ENCODE measurements at regions not wholly inside any gene's neighbourhood (a gene's known extent, or its start where the extent isn't known, plus 50 kb on each side); places are given as distances from the start of the nearest gene placed in this dataset.
A peak's percentile ranks its signal among the peaks of the same experiment; 100 is the strongest.

DNA sequence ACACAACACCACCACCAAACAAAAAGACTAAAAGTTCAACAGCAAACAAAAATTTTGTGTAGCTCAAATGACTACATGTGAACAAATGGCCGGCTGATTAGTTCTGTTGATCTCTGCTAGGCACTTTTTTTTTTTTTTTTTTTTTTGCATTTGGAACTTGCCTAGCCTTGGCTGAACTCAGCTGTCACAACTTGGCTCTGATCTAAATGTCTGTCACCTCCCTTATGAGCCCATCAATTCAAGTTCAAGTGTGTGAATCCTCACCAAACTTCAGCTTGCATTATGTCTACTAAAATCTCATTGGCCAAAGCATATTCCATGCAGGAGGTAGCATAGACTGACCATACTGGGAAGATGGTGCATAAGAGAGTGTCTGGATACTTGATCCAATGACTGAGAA, 606.5 kb upstream of the ADGRL4 start:
- no peak overlapping the region for H3K9ac ChIP-seq
- 38 to 41% methylated on average over 1 of the region's 1 CpG for WGBS, 2 experiments (ENCODE audit: low coverage in 1 of 2, low lambda C conversion rate in 2 of 2, missing lambda C conversion rate in 2 of 2)

DNA sequence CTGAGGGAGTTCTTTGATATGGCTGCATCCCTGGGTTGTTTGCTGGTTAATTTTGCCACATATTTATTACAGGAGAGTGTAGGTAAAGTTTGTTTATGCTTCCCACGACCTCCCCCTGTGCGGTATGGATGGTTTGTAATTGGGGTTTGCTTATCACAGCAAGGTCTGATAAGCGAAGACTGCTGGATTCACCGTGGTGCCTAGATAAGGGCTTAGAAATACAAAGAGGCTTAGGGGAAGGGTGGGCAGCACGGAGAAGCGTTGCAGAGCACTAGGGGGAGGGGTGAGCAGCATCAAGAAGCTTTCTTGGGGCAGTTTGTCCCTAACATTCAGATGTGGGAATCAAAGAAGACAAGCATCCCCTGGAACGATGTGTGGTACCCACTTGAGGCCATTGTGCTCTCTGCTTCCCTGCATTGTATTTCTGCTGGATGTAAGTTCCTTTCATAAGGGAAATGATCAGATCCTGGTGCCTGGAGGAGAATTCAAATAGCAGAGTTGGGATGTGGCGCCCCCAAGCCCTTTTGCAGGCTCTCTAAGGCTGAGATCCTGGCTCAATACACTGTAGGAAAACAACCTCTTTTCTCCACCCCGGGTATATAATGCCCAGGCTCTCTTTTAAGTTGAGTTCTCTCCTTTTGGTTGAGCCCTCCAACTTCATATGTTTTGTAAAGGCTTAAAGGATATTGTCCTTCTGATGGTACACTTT, 598.1 kb upstream of the ADGRL4 start:
- H3K9ac ChIP-seq: no peak overlapping the region
- no peak for TF ChIP-seq EZH2 (IDR thresholded peaks at IDR 0.05; ENCODE audit: insufficient read depth, poor library complexity, severe bottlenecking)
- TF ChIP-seq EZH2phosphoT487 (IDR thresholded peaks at IDR 0.05; ENCODE audit: insufficient read depth, low read depth): no peak

More for the DNA sequence above, 606.5 kb upstream of the ADGRL4 start:
- Histone ChIP-seq H2AFZ (no peak overlapping the region), H3K4me3 (no peak overlapping the region), H3K36me3 (ENCODE audit: low read depth) (no peaks in the 10 kb centered on the region), H3K4me2 (ENCODE audit: unreplicated experiment) (no peak overlapping the region), H4K20me1 (ENCODE audit: insufficient read depth) (no peaks in the 10 kb centered on the region), H3K9me3 (ENCODE audit: low read depth) (no peaks in the 10 kb centered on the region), H3K79me2 (ENCODE audit: insufficient read depth) (no peaks in the 10 kb centered on the region), H3K9me2 (ENCODE audit: insufficient read depth) (no peaks in the 10 kb centered on the region; the same call in 1 of the 2 replicates), H3K4me1 (ENCODE audit: insufficient read depth) (no peaks in the 10 kb centered on the region), H3F3A (ENCODE audit: insufficient read depth) (no peaks in the 10 kb centered on the region), H3K27me3 (replicated peaks; ENCODE audit: insufficient read depth) (no peaks in the 10 kb centered on the region), H3K27ac (no peak overlapping the region)
- DNase-seq: no peak
- in situ Hi-C loops (cut with MboI): no loop called here
- TF ChIP-seq EZH2 (IDR thresholded peaks at IDR 0.05; ENCODE audit: insufficient read depth, poor library complexity, severe bottlenecking) (no peak), EZH2phosphoT487 (IDR thresholded peaks at IDR 0.05; ENCODE audit: insufficient read depth, low read depth) (no peak)

DNA sequence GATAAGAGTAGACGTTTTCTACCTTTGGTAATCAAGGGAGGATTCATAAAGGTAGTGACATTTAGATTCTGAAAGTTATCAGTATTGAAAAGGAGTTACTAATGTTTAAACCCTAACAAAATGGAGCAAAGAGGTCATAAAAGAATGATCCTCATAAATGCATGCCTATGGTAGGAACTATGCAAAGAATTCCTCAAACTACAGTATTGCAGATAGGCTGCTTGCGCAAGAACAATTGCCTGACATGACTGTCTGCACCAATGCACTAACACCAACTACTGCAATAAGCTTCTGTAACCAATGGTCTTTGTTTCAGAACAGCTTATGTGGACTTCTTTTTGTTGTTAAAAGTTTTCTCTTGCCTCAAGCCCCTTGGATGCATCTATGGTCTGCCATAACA, 597.3 kb upstream of the ADGRL4 start:
- Histone ChIP-seq H3K9me3 (ENCODE audit: low read depth) (no peaks in the 10 kb centered on the region), H3K79me2 (ENCODE audit: insufficient read depth) (no peaks in the 10 kb centered on the region), H3K4me3 (no peak overlapping the region), H3K4me2 (ENCODE audit: unreplicated experiment) (no peak overlapping the region), H3K36me3 (ENCODE audit: low read depth) (no peaks in the 10 kb centered on the region), H3K9me2 (ENCODE audit: insufficient read depth) (no peaks in the 10 kb centered on the region), H3F3A (ENCODE audit: insufficient read depth) (no peaks in the 10 kb centered on the region), H3K27ac (no peak overlapping the region), H4K20me1 (ENCODE audit: insufficient read depth) (no peaks in the 10 kb centered on the region), H3K9ac (no peak overlapping the region), H2AFZ (no peak overlapping the region), H3K4me1 (ENCODE audit: insufficient read depth) (no peaks in the 10 kb centered on the region), H3K27me3 (replicated peaks; ENCODE audit: insufficient read depth) (no peaks in the 10 kb centered on the region)
- TF ChIP-seq EZH2 (IDR thresholded peaks at IDR 0.05; ENCODE audit: insufficient read depth, poor library complexity, severe bottlenecking) (no peak), EZH2phosphoT487 (IDR thresholded peaks at IDR 0.05; ENCODE audit: insufficient read depth, low read depth) (no peak)
- in situ Hi-C loops (cut with MboI): no loop called here
- 41 to 44% methylated on average over 2 of the region's 2 CpGs for WGBS, 2 experiments (ENCODE audit: low coverage in 1 of 2, low lambda C conversion rate in 2 of 2, missing lambda C conversion rate in 2 of 2)
- DNase-seq: peak; percentile 48

More for the DNA sequence above, 598.1 kb upstream of the ADGRL4 start:
- WGBS, 2 experiments (ENCODE audit: low coverage in 1 of 2, low lambda C conversion rate in 2 of 2, missing lambda C conversion rate in 2 of 2): 14 to 17% methylated on average over 9 of the region's 9 CpGs
- DNase-seq: no peak
- Histone ChIP-seq H3K27me3 (replicated peaks; ENCODE audit: insufficient read depth) (no peaks in the 10 kb centered on the region), H4K20me1 (ENCODE audit: insufficient read depth) (no peaks in the 10 kb centered on the region), H3K27ac (no peak overlapping the region), H3K9me2 (ENCODE audit: insufficient read depth) (no peaks in the 10 kb centered on the region), H3K36me3 (ENCODE audit: low read depth) (no peaks in the 10 kb centered on the region), H3K79me2 (ENCODE audit: insufficient read depth) (no peaks in the 10 kb centered on the region), H2AFZ (no peak overlapping the region), H3K4me1 (ENCODE audit: insufficient read depth) (no peaks in the 10 kb centered on the region), H3K4me2 (ENCODE audit: unreplicated experiment) (no peak overlapping the region), H3K9me3 (ENCODE audit: low read depth) (no peaks in the 10 kb centered on the region), H3F3A (ENCODE audit: insufficient read depth) (no peaks in the 10 kb centered on the region), H3K4me3 (no peak overlapping the region)
- in situ Hi-C loops (cut with MboI): no loop called here

DNA sequence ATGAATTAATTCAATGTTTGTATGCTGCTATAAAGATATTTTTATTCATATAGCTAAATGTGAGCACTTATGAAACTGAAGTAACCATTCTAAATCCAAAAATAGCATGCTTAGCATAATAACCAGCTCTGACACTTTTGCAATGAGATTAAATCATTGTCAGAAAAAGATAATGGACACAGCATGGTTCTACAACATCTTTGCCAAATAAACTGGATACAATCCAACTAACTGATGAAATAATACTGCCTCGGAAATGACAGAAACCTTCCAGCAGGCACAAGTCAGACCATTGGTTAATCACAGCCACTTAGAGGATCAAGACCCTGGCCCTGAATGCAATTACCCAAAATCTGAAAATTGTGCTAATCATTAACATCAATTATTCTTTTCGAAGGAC, 592.7 kb upstream of the ADGRL4 start:
- no peak for DNase-seq

More for the DNA sequence above, 592.7 kb upstream of the ADGRL4 start:
- Histone ChIP-seq H3K27me3 (replicated peaks; ENCODE audit: insufficient read depth) (no peaks in the 10 kb centered on the region), H3K4me2 (ENCODE audit: unreplicated experiment) (no peak overlapping the region), H3K9ac (no peak overlapping the region), H3K36me3 (ENCODE audit: low read depth) (no peaks in the 10 kb centered on the region), H3K9me2 (ENCODE audit: insufficient read depth) (no peaks in the 10 kb centered on the region), H3K4me1 (ENCODE audit: insufficient read depth) (no peaks in the 10 kb centered on the region), H3F3A (ENCODE audit: insufficient read depth) (no peaks in the 10 kb centered on the region), H3K4me3 (no peak overlapping the region), H3K9me3 (ENCODE audit: low read depth) (no peaks in the 10 kb centered on the region), H2AFZ (no peak overlapping the region), H4K20me1 (ENCODE audit: insufficient read depth) (no peaks in the 10 kb centered on the region), H3K27ac (no peak overlapping the region), H3K79me2 (ENCODE audit: insufficient read depth) (no peaks in the 10 kb centered on the region)
- in situ Hi-C loops (cut with MboI): no loop called here
- TF ChIP-seq EZH2phosphoT487 (IDR thresholded peaks at IDR 0.05; ENCODE audit: insufficient read depth, low read depth) (no peak), EZH2 (IDR thresholded peaks at IDR 0.05; ENCODE audit: insufficient read depth, poor library complexity, severe bottlenecking) (no peak)
- WGBS, 2 experiments (ENCODE audit: low coverage in 1 of 2, low lambda C conversion rate in 2 of 2, missing lambda C conversion rate in 2 of 2): 8% methylated on average over 2 of the region's 2 CpGs

Data from GM23248 (cell line).